ENCODE measurements at regions not wholly inside any gene's neighbourhood (a gene's known extent, or its start where the extent isn't known, plus 50 kb on each side); places are given as distances from the start of the nearest gene placed in this dataset.

GRCh38 chr14:58809520-58809919, 171.8 kb downstream of the DACT1 start:
- TF ChIP-seq, protein P1, sequence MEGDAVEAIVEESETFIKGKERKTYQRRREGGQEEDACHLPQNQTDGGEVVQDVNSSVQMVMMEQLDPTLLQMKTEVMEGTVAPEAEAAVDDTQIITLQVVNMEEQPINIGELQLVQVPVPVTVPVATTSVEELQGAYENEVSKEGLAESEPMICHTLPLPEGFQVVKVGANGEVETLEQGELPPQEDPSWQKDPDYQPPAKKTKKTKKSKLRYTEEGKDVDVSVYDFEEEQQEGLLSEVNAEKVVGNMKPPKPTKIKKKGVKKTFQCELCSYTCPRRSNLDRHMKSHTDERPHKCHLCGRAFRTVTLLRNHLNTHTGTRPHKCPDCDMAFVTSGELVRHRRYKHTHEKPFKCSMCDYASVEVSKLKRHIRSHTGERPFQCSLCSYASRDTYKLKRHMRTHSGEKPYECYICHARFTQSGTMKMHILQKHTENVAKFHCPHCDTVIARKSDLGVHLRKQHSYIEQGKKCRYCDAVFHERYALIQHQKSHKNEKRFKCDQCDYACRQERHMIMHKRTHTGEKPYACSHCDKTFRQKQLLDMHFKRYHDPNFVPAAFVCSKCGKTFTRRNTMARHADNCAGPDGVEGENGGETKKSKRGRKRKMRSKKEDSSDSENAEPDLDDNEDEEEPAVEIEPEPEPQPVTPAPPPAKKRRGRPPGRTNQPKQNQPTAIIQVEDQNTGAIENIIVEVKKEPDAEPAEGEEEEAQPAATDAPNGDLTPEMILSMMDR (conservative IDR thresholded peaks at IDR 0.05; ENCODE audit: low read depth, low read length) = no peak
- DNase-seq (ENCODE audit: low read depth) = no peak

DNA sequence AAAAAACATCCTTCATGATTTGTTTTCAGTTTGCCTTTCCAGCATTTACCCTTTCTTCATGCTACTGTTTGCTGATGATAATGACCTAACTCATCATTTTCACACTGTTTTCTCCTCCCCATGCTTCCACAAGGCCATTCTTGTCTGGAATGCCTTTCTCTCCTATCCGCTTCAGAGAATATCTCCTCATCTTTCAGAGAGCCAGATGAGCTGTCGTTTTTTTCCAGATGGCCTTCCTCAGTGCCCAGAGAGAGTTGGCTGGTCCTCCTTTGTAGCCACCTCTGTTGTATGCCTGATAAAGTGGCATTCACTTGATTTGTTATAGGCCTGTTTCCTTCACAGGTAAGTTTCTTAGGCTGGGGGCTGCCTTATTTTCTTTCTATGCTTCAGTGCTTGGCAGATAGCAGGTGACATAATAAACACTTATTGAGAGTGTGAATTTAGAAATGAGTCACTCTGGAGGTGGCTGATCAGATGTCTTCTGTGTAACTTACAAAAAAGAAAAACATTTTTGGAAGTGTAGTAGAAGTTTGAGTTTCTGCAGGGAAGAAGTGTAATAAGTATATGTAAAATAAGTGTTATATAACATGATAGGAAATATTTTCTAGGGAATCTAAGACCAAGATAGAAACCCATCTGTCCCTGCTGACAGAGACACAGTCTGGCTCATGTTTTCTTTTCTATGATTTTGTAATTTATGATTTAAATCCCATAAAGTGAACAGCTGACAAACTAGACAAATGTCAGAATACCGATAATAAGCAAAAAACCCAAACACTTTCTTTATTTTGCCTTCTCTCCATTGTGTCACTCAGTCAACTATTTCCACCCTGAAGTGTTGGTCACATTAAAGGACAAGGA, 174.5 kb downstream of the DACT1 start:
- TF ChIP-seq, protein P1 (conservative IDR thresholded peaks at IDR 0.05; ENCODE audit: low read depth, low read length) = no peak
- no peak for DNase-seq (ENCODE audit: low read depth)
- H3K4me3 ChIP-seq (ENCODE audit: low read length) = no peak overlapping the region

More at GRCh38 chr14:58809520-58809919, 171.8 kb downstream of the DACT1 start:
- no peak overlapping the region for H3K4me3 ChIP-seq (ENCODE audit: low read length)

- no peak overlapping the region for H3K4me3 ChIP-seq (ENCODE audit: low read length)
- TF ChIP-seq, protein P1 (conservative IDR thresholded peaks at IDR 0.05; ENCODE audit: low read depth, low read length) = no peak
- no peak for DNase-seq (ENCODE audit: low read depth)
Measured at GRCh38 chr14:58813745-58814144, 176.0 kb downstream of the DACT1 start.

DNA sequence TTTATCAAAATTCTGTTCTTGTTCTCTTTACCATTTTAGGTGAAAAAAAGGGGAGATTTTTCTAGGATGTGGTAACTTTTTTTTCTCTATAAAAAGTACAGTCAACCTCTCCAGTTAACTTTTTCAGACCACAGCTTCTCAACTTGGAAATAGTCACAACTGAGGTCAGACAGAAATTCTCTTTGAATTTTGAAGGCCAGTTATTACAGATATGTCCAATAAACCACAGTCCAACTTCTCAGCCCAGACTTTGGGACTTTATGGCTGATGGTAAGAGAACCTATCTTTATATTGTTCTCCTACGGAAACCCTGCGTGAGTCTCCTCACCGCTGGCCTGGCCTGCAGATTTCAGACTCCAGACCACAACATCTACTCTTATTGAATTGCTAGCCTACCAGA, 176.7 kb downstream of the DACT1 start:
- no peak overlapping the region for H3K4me3 ChIP-seq (ENCODE audit: low read length)
- DNase-seq (ENCODE audit: low read depth) = no peak
- TF ChIP-seq, protein P1 (conservative IDR thresholded peaks at IDR 0.05; ENCODE audit: low read depth, low read length) = no peak

DNA sequence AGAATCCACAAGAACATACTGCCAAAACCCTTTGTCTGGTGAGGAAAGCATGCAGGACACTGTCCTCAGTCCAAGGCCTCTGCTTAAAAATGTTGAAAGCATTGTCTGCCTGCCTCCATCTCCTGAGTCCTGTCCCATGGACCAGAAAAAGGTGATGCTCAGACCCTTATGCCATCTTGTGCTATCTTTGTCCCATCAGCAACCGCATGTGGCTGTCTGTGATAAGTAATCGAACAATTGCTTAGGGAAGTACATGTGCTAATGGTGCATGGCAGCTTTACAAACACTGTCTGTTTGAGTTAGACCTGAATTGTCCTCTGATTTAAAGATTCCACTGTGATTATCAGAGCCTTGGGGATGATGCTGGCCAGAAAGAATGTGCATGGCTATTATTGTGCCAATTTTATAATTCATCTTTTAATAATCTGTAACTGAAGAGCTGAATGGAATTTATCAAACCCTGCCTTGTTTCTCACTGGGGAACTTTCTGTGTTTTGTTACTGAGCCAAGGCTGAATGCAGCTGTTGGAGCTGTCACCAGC, 177.5 kb downstream of the DACT1 start:
- TF ChIP-seq, protein P1 (conservative IDR thresholded peaks at IDR 0.05; ENCODE audit: low read depth, low read length) = no peak
- no peak for DNase-seq (ENCODE audit: low read depth)
- no peak overlapping the region for H3K4me3 ChIP-seq (ENCODE audit: low read length)

DNA sequence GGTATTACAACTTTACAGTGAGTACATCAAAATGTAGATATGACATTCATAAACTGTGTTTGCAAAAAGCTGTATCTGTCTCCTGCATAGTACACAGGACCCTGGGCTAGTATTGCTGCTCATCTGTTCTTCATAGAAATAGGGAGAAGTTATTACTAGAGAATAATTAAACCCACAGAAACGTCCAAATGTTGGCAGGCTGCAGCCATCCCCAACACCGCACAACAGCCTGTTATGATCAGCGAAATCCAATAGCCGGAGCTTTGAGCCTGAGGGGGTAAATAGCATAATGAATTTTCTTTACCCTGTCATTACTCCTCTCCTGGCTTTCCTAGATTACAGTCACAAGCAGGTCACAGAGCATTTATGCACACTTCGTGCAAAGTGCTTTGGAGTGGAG, 178.0 kb downstream of the DACT1 start:
- H3K4me3 ChIP-seq (ENCODE audit: low read length) = no peak overlapping the region
- DNase-seq (ENCODE audit: low read depth) = no peak
- TF ChIP-seq, protein P1 (conservative IDR thresholded peaks at IDR 0.05; ENCODE audit: low read depth, low read length) = no peak

Measured in retinal pigment epithelial cell (primary cell).